Neural progenitor cell (in vitro differentiated cells): ENCODE measurements at regions not wholly inside any gene's neighbourhood (a gene's known extent, or its start where the extent isn't known, plus 50 kb on each side); places are given as distances from the start of the nearest gene placed in this dataset.

Experiments
- CTCF ChIP-seq: fragments of 200-600 bp; sonication (generic); IDR thresholded peaks from 2 replicates; pipeline ENCODE4 v1.5.1; 2017; ENCODE audit warnings: antibody characterized with exemption, mild to moderate bottlenecking
- EZH2 ChIP-seq: fragments of 200-600 bp; sonication (generic); IDR thresholded peaks from 2 replicates; pipeline ENCODE4 v1.6.1; 2017; ENCODE audit warnings: antibody characterized with exemption, mild to moderate bottlenecking, moderate library complexity
- EZH2phosphoT487 ChIP-seq: fragments of 200-600 bp; sonication (generic); IDR thresholded peaks from 2 replicates; pipeline ENCODE4 v1.6.1; 2017; ENCODE audit warnings: antibody characterized with exemption

GRCh38 chr6:40640599-40641227 is 53.5 kb upstream of the LRFN2 start:
- TF ChIP-seq CTCF: no peak
- no peak for TF ChIP-seq EZH2
- no peak for TF ChIP-seq EZH2phosphoT487
